ENCODE measurements at regions not wholly inside any gene's neighbourhood (a gene's known extent, or its start where the extent isn't known, plus 50 kb on each side); places are given as distances from the start of the nearest gene placed in this dataset.

- DNase-seq (ENCODE audit: low read depth): no peak
Observed at GRCh38 chr22:49640366-49641095, 187.1 kb downstream of the BRD1 start.

- no peak for DNase-seq (ENCODE audit: low read depth)
Observed at GRCh38 chr22:49639956-49640355, 187.7 kb downstream of the BRD1 start.

GRCh38 chr22:49638788-49639187 is 188.9 kb downstream of the BRD1 start:
- no peak for DNase-seq (ENCODE audit: low read depth)

GRCh38 chr22:49638001-49638400 is 189.7 kb downstream of the BRD1 start:
- no peak for DNase-seq (ENCODE audit: low read depth)

GRCh38 chr22:49637255-49637760 is 190.4 kb downstream of the BRD1 start:
- no peak for DNase-seq (ENCODE audit: low read depth)

- no peak for DNase-seq (ENCODE audit: low read depth)
Observed at GRCh38 chr22:49636649-49637048, 191.0 kb downstream of the BRD1 start.

- DNase-seq (ENCODE audit: low read depth): no peak
Observed at GRCh38 chr22:49636214-49636613, 191.5 kb downstream of the BRD1 start.

- no peak for DNase-seq (ENCODE audit: low read depth)
Observed at GRCh38 chr22:49634006-49634772, 193.5 kb downstream of the BRD1 start.

GRCh38 chr22:49633010-49633324 is 194.7 kb downstream of the BRD1 start:
- DNase-seq (ENCODE audit: low read depth): no peak

- DNase-seq (ENCODE audit: low read depth): no peak
Observed at GRCh38 chr22:49632199-49633009, 195.3 kb downstream of the BRD1 start.

GRCh38 chr22:49630448-49630946 is 197.2 kb downstream of the BRD1 start:
- DNase-seq (ENCODE audit: low read depth): no peak

GRCh38 chr22:49629586-49630447 is 197.9 kb downstream of the BRD1 start:
- no peak for DNase-seq (ENCODE audit: low read depth)

- no peak for DNase-seq (ENCODE audit: low read depth)
Observed at GRCh38 chr22:49629261-49629570, 198.5 kb downstream of the BRD1 start.

GRCh38 chr22:49628391-49629260 is 199.0 kb downstream of the BRD1 start:
- DNase-seq (ENCODE audit: low read depth): no peak

- no peak for DNase-seq (ENCODE audit: low read depth)
Observed at GRCh38 chr22:49627217-49628181, 200.2 kb downstream of the BRD1 start.

- no peak for DNase-seq (ENCODE audit: low read depth)
Observed at GRCh38 chr22:49626361-49627216, 201.1 kb downstream of the BRD1 start.

- DNase-seq (ENCODE audit: low read depth): no peak
Observed at GRCh38 chr22:49624421-49625177, 203.1 kb downstream of the BRD1 start.

GRCh38 chr22:49623715-49624114 is 204.0 kb downstream of the BRD1 start:
- DNase-seq (ENCODE audit: low read depth): no peak

Data from HS-5 (cell line).